ENCODE measurements at regions not wholly inside any gene's neighbourhood (a gene's known extent, or its start where the extent isn't known, plus 50 kb on each side); places are given as distances from the start of the nearest gene placed in this dataset.

GRCh38 chr11:97938789-97939188 is 1082.0 kb upstream of the CNTN5 start:
- Histone ChIP-seq H3K4me2 (peak overlapping the region; percentile 40), H3K79me2 (replicated peaks; ENCODE audit: insufficient read depth) (no peaks in the 10 kb centered on the region), H3K9me2 (ENCODE audit: insufficient read depth) (no peaks in the 10 kb centered on the region), H2AFZ (no peak overlapping the region), H3F3A (replicated peaks; ENCODE audit: low read depth) (no peaks in the 10 kb centered on the region), H3K27me3 (ENCODE audit: insufficient read depth) (no peaks in the 10 kb centered on the region), H3K4me1 (ENCODE audit: insufficient read depth) (peaks cover 35% of the 10 kb centered on the region), H3K4me3 (0 out of 2 replicates have a peak overlapping the region, but pooled peaks have one; percentile 7), H3K27ac (ENCODE audit: low read depth) (no peak overlapping the region), H4K20me1 (replicated peaks; ENCODE audit: insufficient read depth) (no peaks in the 10 kb centered on the region), H3K36me3 (ENCODE audit: insufficient read depth) (no peaks in the 10 kb centered on the region)
- no peaks in the 10 kb centered on the region for H3K36me3 Mint-ChIP-seq (ENCODE audit: low read depth)
- DNase-seq (ENCODE audit: low spot score) (peak; percentile 32), ATAC-seq (peak; percentile 77)
- H3K27ac Mint-ChIP-seq = no peak overlapping the region
- H3K4me1 Mint-ChIP-seq = peaks cover 26% of the 10 kb centered on the region
- no peak for TF ChIP-seq STAT1 (IDR thresholded peaks at IDR 0.05; ENCODE audit: unreplicated experiment)
- TF ChIP-seq NANOG (IDR thresholded peaks at IDR 0.05; ENCODE audit: borderline replicate concordance) = peak; percentile 48; the same call in 1 of the 2 replicates
- no peaks in the 10 kb centered on the region for H3K9me3 Mint-ChIP-seq
- H3K27me3 Mint-ChIP-seq (ENCODE audit: insufficient read depth, low read depth, poor library complexity) = no peaks in the 10 kb centered on the region
- H3K4me3 Mint-ChIP-seq = no peak overlapping the region

GRCh38 chr11:97943493-97943892 is 1077.3 kb upstream of the CNTN5 start:
- Histone ChIP-seq H3F3A (replicated peaks; ENCODE audit: low read depth) (no peaks in the 10 kb centered on the region), H3K36me3 (ENCODE audit: insufficient read depth) (no peaks in the 10 kb centered on the region), H3K9me2 (ENCODE audit: insufficient read depth) (no peaks in the 10 kb centered on the region), H3K4me1 (ENCODE audit: insufficient read depth) (peaks cover 25% of the 10 kb centered on the region), H3K27ac (ENCODE audit: low read depth) (no peak overlapping the region), H3K4me2 (no peak overlapping the region), H3K4me3 (no peak overlapping the region), H3K27me3 (ENCODE audit: insufficient read depth) (no peaks in the 10 kb centered on the region), H4K20me1 (replicated peaks; ENCODE audit: insufficient read depth) (no peaks in the 10 kb centered on the region), H3K79me2 (replicated peaks; ENCODE audit: insufficient read depth) (no peaks in the 10 kb centered on the region), H2AFZ (no peak overlapping the region)
- TF ChIP-seq REST (IDR thresholded peaks at IDR 0.05; ENCODE audit: unreplicated experiment) (no peak), CREB1 (CRISPR knock-in tag; IDR thresholded peaks at IDR 0.05; ENCODE audit: low read depth) (no peak), NANOG (IDR thresholded peaks at IDR 0.05; ENCODE audit: borderline replicate concordance) (no peak), ZNF462 (CRISPR knock-in tag; IDR thresholded peaks at IDR 0.05) (no peak), EZH2phosphoT487 (IDR thresholded peaks at IDR 0.05; ENCODE audit: unreplicated experiment) (no peak), CTCF (conservative IDR thresholded peaks at IDR 0.05; ENCODE audit: low read depth in 2 of 2) (peak in 1 of 2 experiments; percentile 36; a peak in 1 of 4 replicates)
- Mint-ChIP-seq H3K27me3 (ENCODE audit: insufficient read depth, low read depth, poor library complexity) (no peaks in the 10 kb centered on the region), H3K27ac (no peak overlapping the region), H3K36me3 (ENCODE audit: low read depth) (no peaks in the 10 kb centered on the region; the same call in 2 of the 3 replicates), H3K4me3 (no peak overlapping the region), H3K4me1 (peaks cover 16% of the 10 kb centered on the region), H3K9me3 (no peaks in the 10 kb centered on the region)
- DNase-seq (ENCODE audit: low spot score) = peak; percentile 12
- no peak for ATAC-seq

Data from GM23338 (cell line).